ENCODE measurements at regions not wholly inside any gene's neighbourhood (a gene's known extent, or its start where the extent isn't known, plus 50 kb on each side); places are given as distances from the start of the nearest gene placed in this dataset.
"Not testable (repeated sequence)": the region's sequence is repeated elsewhere in the genome, so short reads cannot be mapped to it uniquely, and the experiment has no call there.

GRCh38 chr5:125085797-125086505 lies 339.5 kb upstream of the ZNF608 start:
- H3K4me3 ChIP-seq (ENCODE audit: low read depth, low read length) = no peak overlapping the region
- no peak for DNase-seq (ENCODE audit: low read depth)
- TF ChIP-seq CTCF (IDR thresholded peaks at IDR 0.05; ENCODE audit: control insufficient read depth, extremely low read depth, insufficient read depth) = no peak

- no peak for TF ChIP-seq CTCF (IDR thresholded peaks at IDR 0.05; ENCODE audit: control insufficient read depth, extremely low read depth, insufficient read depth)
- H3K4me3 ChIP-seq (ENCODE audit: low read depth, low read length) = no peak overlapping the region
- no peak for DNase-seq (ENCODE audit: low read depth)
Observed at GRCh38 chr5:125088522-125089105, 342.2 kb upstream of the ZNF608 start.

- H3K4me3 ChIP-seq (ENCODE audit: low read depth, low read length); DNase-seq (ENCODE audit: low read depth): not testable (repeated sequence)
Observed at GRCh38 chr5:125092138-125092537, 345.7 kb upstream of the ZNF608 start.

- no peak overlapping the region for H3K4me3 ChIP-seq (ENCODE audit: low read depth, low read length)
- DNase-seq (ENCODE audit: low read depth) = no peak
- no peak for TF ChIP-seq CTCF (IDR thresholded peaks at IDR 0.05; ENCODE audit: control insufficient read depth, extremely low read depth, insufficient read depth)
Observed at GRCh38 chr5:125093776-125094175, 347.3 kb upstream of the ZNF608 start.

GRCh38 chr5:125100342-125100741 lies 353.9 kb upstream of the ZNF608 start:
- DNase-seq (ENCODE audit: low read depth) = no peak
- no peak overlapping the region for H3K4me3 ChIP-seq (ENCODE audit: low read depth, low read length)
- TF ChIP-seq CTCF (IDR thresholded peaks at IDR 0.05; ENCODE audit: control insufficient read depth, extremely low read depth, insufficient read depth) = no peak

- no peak overlapping the region for H3K4me3 ChIP-seq (ENCODE audit: low read depth, low read length)
- TF ChIP-seq CTCF (IDR thresholded peaks at IDR 0.05; ENCODE audit: control insufficient read depth, extremely low read depth, insufficient read depth) = no peak
- no peak for DNase-seq (ENCODE audit: low read depth)
Observed at GRCh38 chr5:125100951-125101350, 354.5 kb upstream of the ZNF608 start.

GRCh38 chr5:125103459-125103858 lies 357.0 kb upstream of the ZNF608 start:
- H3K4me3 ChIP-seq (ENCODE audit: low read depth, low read length) = no peak overlapping the region
- TF ChIP-seq CTCF (IDR thresholded peaks at IDR 0.05; ENCODE audit: control insufficient read depth, extremely low read depth, insufficient read depth) = no peak
- DNase-seq (ENCODE audit: low read depth) = no peak

Measured in LNCaP clone FGC (cell line).